Activated B cell treated with CpG ODN at 0.5 μM for 24 hours (primary cell): ENCODE measurements at regions not wholly inside any gene's neighbourhood (a gene's known extent, or its start where the extent isn't known, plus 50 kb on each side); places are given as distances from the start of the nearest gene placed in this dataset.

Experiments
- ATAC-seq: fragments of 200-7000 bp; cut with Tn5 transposase; one replicate; pipeline ENCODE4 v1.10.0; 2021; ENCODE audit warnings: low read depth, mild to moderate bottlenecking, moderate library complexity
- CTCF ChIA-PET: fragments of 350-600 bp; sonication (Branson Sonifier 250); formaldehyde crosslinking; loops from one replicate; lab custom pipeline; 2021; ENCODE audit warnings: antibody characterized with exemption; lab: Charles Lee
- POLR2A ChIA-PET: fragments of 350-600 bp; sonication (Branson Sonifier 250); formaldehyde crosslinking; loops from one replicate; lab custom pipeline; 2021; ENCODE audit warnings: antibody characterized with exemption; lab: Charles Lee
- DNase-seq: peaks from one replicate; pipeline ENCODE4 v3.0.0; 2022
- H3K27ac Mint-ChIP-seq: one replicate; pipeline ENCODE4 v1.8.0; 2020; ENCODE audit warnings: mixed read lengths
- H3K27me3 Mint-ChIP-seq: one replicate; pipeline ENCODE4 v1.8.0; 2021; ENCODE audit warnings: mixed read lengths
- H3K36me3 Mint-ChIP-seq: one replicate; pipeline ENCODE4 v1.8.0; 2021; ENCODE audit warnings: low read depth, mixed read lengths
- H3K4me1 Mint-ChIP-seq: one replicate; pipeline ENCODE4 v1.8.0; 2021; ENCODE audit warnings: mixed read lengths
- H3K4me3 Mint-ChIP-seq: one replicate; pipeline ENCODE4 v1.8.0; 2020; ENCODE audit warnings: mild to moderate bottlenecking, mixed read lengths
- H3K9me3 Mint-ChIP-seq: one replicate; pipeline ENCODE4 v1.8.0; 2020; ENCODE audit warnings: mixed read lengths
- CTCF ChIP-seq: fragments of 200-600 bp; IDR thresholded peaks from one replicate; pipeline ENCODE4 v1.8.0; 2022; ENCODE audit warnings: antibody characterized with exemption, mild to moderate bottlenecking
- intact Hi-C: fragments of 100-400 bp; cut with micrococcal nuclease; formaldehyde crosslinking; loops from one replicate; pipeline ENCODE4 v1.15.1; 2024

GRCh38 chr17:79513820-79514535 is 96.9 kb downstream of the RBFOX3 start:
- TF ChIP-seq CTCF = no peak
- Mint-ChIP-seq H3K27ac (no peak overlapping the region), H3K36me3 (no peaks in the 10 kb centered on the region), H3K4me3 (no peak overlapping the region), H3K9me3 (no peaks in the 10 kb centered on the region), H3K27me3 (peaks cover 9% of the 10 kb centered on the region), H3K4me1 (no peaks in the 10 kb centered on the region)
- ATAC-seq (no peak), DNase-seq (no peak)
- ChIA-PET CTCF (no interaction called here), POLR2A (no interaction called here)
- intact Hi-C loops = no loop called here

- no peak for ATAC-seq
- peaks cover 9% of the 10 kb centered on the region for H3K27me3 Mint-ChIP-seq
- H3K27ac Mint-ChIP-seq = no peak overlapping the region
- ChIA-PET CTCF (no interaction called here), POLR2A (no interaction called here)
- H3K4me3 Mint-ChIP-seq = no peak overlapping the region
- intact Hi-C loops = no loop called here
- H3K36me3 Mint-ChIP-seq = no peaks in the 10 kb centered on the region
- H3K4me1 Mint-ChIP-seq = no peaks in the 10 kb centered on the region
- no peaks in the 10 kb centered on the region for H3K9me3 Mint-ChIP-seq
- no peak for DNase-seq
- no peak for TF ChIP-seq CTCF
These were observed 97.6 kb downstream of the RBFOX3 start for GRCh38 chr17:79513206-79513605.

- TF ChIP-seq CTCF = no peak
- intact Hi-C loops = no loop called here
- DNase-seq (no peak), ATAC-seq (no peak)
- peaks cover 3% of the 10 kb centered on the region for H3K27me3 Mint-ChIP-seq
- H3K36me3 Mint-ChIP-seq = no peaks in the 10 kb centered on the region
- CTCF ChIA-PET = no interaction called here
- H3K4me1 Mint-ChIP-seq = no peaks in the 10 kb centered on the region
- H3K9me3 Mint-ChIP-seq = no peaks in the 10 kb centered on the region
- POLR2A ChIA-PET = no interaction called here
- no peak overlapping the region for H3K27ac Mint-ChIP-seq
- no peak overlapping the region for H3K4me3 Mint-ChIP-seq
These were observed 99.4 kb downstream of the RBFOX3 start for GRCh38 chr17:79511471-79511870.

- ATAC-seq (no peak), DNase-seq (no peak)
- Mint-ChIP-seq H3K4me3 (no peak overlapping the region), H3K9me3 (no peaks in the 10 kb centered on the region), H3K27me3 (peaks cover 2% of the 10 kb centered on the region), H3K4me1 (no peaks in the 10 kb centered on the region), H3K27ac (no peak overlapping the region), H3K36me3 (no peaks in the 10 kb centered on the region)
- ChIA-PET CTCF (no interaction called here), POLR2A (no interaction called here)
- no peak for TF ChIP-seq CTCF
- intact Hi-C loops = no loop called here
These were observed 100.8 kb downstream of the RBFOX3 start for GRCh38 chr17:79510071-79510470.

- DNase-seq = no peak
- no peaks in the 10 kb centered on the region for H3K9me3 Mint-ChIP-seq
- no peak overlapping the region for H3K27ac Mint-ChIP-seq
- peaks cover 2% of the 10 kb centered on the region for H3K27me3 Mint-ChIP-seq
- H3K36me3 Mint-ChIP-seq = no peaks in the 10 kb centered on the region
- ChIA-PET CTCF (no interaction called here), POLR2A (no interaction called here)
- TF ChIP-seq CTCF = no peak
- no peaks in the 10 kb centered on the region for H3K4me1 Mint-ChIP-seq
- no peak for ATAC-seq
- intact Hi-C loops = no loop called here
- no peak overlapping the region for H3K4me3 Mint-ChIP-seq
These were observed 101.4 kb downstream of the RBFOX3 start for GRCh38 chr17:79509490-79509889.
